CD1c-positive myeloid dendritic cell (primary cell): ENCODE measurements at regions not wholly inside any gene's neighbourhood (a gene's known extent, or its start where the extent isn't known, plus 50 kb on each side); places are given as distances from the start of the nearest gene placed in this dataset.

Experiments
- DNase-seq: peaks from one replicate; pipeline ENCODE4 v3.0.0-alpha.2; 2016; ENCODE audit errors: extremely low spot score

DNA sequence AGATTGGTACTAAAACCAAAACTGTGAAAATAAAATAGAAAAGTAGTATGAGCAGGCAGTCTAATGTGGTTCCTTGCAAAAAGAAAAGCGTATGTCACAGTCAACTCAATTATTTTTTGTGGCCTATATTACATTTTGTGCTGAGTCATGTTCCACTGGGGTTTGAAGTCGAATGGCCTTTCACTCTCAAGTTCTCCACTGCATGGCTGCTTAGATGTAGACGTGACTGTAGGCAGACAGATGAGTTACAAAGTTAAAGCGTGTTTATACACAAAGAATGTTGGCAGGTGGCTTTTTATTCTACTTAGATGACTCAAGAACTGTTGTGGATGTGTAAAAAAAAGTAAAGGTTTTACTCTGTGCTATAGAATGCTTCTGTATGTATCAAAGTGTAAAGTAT, 133.9 kb downstream of the SLITRK6 start:
- DNase-seq, result no peak

DNA sequence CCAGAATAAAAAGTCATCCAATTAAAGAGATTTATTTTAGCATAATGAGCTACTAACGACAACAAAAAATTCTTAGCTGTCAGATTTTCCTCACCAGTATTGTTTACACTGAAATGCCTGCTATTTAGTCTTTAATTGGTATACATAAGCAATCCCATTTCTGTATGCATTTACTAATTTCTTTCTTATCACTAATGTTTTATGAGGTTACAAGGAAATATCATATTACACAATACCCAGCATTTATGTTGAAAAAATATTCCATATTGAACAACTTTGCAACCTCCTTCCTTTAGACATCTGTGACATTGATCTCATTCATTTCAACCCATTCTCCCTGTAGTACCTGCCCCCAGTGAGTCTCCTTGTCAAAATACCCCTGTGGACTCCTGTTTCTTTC, 135.4 kb downstream of the SLITRK6 start:
- DNase-seq, result no peak

DNA sequence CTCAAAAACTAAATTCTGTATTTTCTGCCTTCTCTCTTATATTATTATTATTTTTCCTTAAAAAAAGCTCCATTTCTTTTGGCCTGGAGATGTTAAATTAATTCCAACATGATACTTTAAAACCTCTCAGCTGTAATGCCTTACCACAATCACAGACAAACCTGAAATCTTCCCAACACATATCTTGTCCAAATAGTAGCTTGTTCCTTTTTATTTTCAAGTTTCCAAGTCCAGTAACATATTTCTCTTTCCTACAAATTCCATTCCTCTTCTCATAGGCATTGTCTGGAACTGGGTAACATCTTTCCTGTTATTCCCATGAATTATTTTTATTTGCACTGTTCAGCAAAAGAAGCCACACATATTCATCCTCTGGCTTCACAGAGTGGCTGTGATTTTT, 137.0 kb downstream of the SLITRK6 start:
- no peak for DNase-seq

DNA sequence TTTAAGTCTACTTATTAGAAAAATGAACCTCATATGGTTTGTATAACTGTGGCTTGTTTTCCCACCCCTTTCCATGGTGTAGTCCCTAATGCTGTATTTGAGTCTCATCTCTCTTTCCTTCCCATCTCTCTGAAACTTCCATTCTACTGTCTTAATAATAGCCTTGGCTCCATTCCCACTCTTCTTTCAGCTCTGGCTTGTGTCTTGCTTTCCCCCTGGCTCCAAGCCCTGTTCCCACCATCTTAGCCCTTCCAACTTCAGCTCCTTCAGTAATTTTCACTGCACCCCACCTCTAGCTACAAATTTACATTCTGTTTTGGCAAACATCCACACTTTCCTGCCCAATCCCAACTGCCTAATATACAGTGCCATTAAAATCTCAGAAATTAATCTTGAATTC, 137.5 kb downstream of the SLITRK6 start:
- DNase-seq, result no peak

DNA sequence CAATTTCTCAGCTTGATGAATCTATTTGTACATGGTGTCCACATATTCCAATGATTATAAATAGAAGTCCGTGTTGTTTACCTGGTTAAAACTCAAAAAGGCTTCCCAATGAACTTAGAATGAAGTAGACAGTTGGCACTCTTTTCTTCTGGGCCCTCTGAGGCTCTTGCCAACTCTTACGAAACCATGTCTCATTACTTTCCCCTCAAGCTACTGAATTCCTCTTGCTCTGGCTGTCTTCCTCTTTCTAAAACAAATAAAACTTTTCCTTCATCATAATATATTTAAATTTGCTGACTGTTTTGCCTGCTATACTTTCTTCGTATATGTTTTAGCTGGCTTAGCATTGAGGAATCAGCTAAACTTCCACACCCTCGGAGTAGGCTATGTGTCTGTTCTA, 139.7 kb downstream of the SLITRK6 start:
- DNase-seq, result no peak

DNA sequence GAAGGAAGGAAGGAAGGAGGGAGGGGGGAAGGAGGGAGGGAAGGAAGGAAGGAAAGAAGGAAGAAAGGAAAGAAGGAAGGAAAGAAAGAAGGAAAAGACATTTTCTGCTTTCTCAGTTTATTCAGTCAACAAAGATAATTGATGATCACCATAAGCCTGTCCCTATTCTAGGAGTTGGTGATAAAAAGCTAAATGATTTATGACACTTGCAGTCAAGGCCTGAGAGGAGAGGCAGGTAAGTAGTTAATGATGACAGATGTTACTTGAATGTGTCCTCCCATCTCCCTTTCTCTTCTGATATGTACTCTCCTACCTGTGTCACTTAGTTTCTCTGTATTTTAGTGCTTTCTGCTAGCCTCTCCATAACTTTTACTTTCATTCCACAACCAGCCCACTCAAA, 141.3 kb downstream of the SLITRK6 start:
- DNase-seq, result no peak

DNA sequence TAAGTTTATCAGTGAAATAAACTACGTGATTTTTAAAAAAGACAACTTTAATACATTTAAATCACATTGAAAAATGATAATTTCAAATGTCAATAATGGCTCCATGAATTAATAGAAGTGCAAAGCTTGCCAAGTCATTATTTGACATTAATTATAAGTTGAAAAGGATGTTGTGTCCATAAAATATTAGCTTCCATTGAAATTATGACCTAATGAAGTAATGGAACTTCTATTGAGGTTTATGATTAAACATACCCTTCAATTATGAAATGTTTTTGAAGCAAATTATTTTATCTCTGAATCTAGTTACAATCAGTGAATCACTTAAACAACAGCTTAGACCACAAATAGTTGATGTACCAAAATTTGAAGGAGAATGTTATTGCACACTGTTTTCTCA, 144.2 kb downstream of the SLITRK6 start:
- DNase-seq, result no peak

DNA sequence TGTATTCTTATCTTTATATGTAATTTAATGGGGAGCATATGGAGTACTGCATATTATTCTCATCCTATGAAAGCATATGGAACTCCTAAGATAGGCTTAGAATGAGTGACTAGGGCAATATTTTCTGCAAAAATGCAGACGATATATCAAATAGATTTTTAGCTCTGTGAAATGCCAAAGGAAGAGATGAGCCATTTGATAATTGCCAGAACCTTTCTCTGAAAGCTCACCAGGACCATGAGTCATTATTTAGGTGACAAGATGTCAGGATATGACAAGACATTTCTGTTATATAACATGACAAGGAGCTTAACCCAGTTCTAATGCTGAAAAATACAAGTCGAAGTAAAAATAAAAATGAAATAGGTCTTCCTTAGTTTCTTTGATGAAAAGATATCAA, 145.0 kb downstream of the SLITRK6 start:
- no peak for DNase-seq

DNA sequence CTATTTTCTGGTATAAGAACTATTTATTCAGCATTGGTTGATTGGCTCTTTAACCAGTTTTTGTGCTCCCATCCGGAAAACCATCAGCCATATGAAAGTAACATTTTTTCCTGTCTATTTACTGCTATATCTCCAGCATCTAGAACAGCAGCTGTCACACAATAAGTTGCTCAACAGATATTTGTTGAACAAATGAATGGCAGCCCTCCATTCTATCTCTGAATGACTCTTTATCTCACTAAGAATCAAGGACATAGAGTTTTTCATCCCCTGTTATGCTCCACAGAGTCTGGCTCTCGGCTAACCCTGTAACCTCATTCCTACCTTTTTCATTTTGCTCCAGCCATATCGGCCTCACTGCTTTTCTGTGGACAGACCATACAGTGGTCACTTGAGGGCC, 145.5 kb downstream of the SLITRK6 start:
- no peak for DNase-seq

DNA sequence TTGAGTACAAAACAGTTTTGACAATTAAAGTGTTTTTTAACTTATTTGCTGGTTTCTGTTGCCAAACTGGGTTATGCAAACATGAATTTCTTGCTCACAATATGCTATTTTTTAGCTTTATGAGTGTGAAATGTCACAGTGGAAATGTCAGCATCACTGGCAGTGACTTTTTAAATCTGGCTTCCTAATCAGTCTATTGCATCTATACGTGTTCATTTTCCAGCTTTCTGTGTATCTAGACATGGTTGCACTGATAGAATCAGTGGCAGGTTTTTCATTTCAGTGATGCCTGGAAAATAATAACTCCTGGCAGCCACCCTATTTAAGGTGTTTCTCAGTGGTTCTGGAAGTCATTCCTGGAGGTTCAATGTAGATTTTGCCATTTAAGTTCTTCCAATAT, 146.7 kb downstream of the SLITRK6 start:
- DNase-seq, result no peak

DNA sequence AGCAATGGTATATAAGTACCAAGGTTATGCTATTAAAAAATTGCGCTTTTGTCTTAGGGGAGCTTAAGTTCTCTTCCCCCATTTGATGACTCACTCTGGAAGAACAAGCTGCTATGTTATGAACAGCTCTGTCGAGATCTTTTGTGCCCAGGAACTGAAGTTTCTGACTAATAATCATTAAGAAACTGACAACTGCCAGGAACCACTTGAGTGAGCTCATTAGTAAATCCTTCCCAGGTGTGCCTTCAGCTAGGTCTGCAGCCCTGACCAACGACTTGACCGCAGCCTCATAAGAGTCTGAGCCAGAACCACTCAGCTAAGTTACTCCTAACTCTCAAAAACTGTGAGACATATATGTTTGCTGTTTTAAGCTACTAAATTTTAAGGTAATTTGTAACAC, 147.8 kb downstream of the SLITRK6 start:
- no peak for DNase-seq

DNA sequence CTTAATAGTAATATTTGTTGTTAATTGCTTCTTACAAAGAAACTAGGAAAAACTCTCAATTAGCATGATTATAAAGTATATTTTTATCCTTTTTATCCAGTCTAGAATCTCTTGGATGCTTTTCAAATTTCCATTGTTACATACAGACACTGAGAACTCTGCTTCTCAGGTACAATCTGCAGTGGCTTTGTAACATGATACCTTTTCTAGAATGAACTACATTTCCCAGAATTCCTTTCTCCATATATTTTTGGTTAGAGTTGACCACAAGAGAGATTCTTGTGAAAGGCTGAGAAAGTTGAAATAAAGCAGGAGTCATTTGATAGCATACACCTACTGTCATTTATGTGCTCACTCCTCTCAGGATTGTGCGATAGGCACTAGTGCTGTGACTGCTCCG, 148.6 kb downstream of the SLITRK6 start:
- no peak for DNase-seq

DNA sequence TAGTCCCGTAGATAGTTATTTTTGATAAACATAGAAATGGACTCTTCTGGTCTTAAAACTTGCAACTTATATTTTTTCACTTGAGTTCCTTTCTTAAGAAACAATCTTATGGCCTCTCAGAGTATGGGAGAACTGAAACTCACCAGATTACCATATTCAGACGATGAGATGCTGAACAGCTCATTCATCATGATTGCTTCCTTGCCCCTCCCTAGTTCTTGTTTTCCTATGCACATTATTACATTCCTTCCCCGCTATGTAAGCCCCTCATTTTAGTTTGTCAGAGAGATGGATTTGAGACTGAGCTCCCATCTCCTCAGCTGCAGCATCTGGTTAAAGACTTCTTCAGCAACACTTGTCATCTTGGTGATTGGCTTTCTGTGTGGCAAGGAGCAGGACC, 158.5 kb downstream of the SLITRK6 start:
- DNase-seq, result no peak

DNA sequence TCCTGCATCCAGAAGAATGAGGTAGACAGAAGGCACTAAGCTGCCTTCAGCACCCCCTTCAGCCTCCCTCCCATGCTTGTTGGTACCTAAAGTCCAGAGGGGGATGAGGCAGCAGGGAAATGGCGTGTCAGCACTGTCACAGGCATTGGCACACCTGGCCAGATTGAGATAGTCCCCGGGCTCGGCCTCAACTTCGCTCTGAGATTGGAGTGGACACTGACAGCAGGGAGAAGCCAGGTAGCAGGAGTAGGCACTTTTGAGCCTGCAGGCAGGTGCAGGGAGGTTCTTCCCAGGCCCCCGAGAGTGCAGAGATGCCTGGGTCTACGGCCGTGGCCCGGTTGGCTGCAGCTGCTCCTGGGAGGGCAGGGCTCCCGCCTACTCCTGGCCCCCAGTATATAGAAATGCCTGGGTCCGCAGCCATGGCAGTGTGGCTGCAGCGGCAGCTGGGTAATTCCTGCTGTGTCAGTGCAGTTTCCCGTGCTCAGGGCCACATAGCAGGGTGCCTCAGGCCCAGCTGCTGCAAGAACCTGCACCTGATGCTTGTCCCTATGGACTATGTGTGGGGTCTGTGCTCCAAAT, 160.3 kb downstream of the SLITRK6 start:
- DNase-seq, result no peak

DNA sequence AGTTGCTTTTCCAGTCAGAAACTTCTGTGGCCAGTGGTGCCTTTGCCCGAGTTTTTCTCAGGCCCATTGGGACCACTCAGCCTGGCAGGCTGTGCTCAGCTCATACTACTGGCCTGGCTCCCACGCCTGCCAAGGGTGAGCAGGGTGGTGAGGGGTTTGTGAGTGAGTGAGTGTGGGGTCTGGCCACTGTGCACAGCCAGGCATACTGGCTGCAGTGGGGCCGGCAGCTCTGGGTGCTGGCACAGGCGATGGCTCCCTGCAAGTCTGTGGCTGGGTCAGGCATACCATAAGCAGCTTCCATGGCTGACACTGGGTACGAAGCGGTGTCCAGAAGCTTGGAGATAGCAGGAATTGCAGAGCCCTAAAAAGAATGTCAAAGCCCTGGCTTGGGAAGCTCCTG, 161.0 kb downstream of the SLITRK6 start:
- no peak for DNase-seq

DNA sequence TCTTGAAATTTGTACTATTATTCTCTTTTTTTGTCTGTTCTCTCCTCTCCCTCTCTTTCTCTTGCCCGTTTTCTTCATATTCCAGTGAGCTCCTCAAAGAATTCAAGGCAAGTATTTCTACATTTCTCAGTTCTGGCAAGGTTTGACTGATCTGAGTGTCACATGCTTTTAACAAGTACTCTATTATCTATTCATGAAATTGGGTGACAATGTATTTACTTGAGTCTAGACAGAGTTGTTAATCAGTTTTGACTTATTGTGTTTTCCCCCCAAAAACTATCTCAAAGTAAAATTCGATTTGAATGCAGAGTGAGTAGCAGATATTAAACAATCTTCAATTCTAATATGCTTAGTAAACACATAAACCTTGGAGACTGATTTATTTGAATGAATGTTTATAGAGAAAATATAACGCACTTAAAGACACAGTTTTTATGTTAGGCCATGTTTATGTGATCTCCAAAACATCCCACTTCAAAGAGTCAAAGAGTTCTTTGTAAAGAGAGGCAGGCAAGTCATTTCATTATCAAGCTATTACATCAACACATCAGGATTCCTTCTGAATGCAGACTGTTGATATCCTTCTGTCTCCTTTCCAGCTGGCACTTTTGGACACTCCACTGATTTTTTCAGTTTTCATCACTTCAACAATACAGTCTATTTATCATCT, 166.6 kb downstream of the SLITRK6 start:
- DNase-seq, result no peak

DNA sequence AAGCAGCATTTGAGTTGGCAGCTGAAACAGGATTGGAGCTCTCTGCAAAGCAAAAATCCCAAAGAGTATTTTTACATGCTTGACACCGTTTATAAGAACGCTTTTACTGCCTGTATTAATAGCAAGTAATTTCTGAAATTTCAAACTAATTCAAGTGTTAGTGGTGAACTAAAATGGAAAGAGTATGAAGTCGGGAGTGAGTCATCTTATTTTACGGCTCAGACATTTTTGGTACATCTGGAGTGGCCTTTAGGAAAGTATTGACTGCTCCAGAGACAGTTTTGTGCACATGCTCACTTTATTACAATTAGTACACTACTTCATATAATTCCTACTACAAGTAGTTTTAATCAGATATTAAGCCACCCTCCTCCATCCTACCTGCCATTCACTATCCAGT, 167.4 kb downstream of the SLITRK6 start:
- DNase-seq, result no peak

DNA sequence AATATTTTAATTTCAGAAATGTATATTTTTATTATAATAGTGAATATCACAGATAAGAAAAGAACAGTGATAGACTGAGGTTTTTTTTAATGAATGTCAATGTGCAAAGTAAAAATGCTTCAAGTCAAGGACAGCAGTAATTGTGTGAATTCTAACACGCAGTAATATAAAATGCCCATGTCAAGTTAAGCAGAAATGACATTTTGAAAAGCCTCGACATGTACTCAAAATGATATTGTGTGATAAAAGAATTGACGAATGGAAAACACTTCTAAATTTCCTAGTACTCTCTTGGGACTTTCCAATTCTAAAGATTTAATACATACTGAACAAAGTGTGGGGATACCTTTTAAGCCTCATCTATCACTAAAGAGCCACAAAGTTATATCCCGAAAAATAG, 172.6 kb downstream of the SLITRK6 start:
- DNase-seq, result no peak

DNA sequence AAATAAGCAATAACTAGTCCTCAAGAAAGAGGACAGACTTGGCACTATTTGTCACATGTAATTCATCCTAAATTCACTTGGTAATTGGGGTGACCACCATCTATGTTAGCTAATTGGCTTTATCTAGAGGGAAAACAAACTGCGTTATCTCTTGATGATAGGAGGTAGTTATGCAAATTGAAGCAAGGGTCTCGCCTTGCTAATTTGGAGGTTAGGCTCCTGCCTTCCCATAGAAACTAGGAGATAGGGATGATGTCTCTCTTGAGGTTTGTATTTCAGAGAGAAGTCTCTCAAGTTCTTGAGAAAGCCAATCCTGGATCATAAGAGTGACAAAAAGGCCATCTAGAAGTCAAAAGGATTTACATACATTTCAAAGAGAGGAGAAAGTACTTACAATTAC, 179.9 kb downstream of the SLITRK6 start:
- DNase-seq, result no peak

DNA sequence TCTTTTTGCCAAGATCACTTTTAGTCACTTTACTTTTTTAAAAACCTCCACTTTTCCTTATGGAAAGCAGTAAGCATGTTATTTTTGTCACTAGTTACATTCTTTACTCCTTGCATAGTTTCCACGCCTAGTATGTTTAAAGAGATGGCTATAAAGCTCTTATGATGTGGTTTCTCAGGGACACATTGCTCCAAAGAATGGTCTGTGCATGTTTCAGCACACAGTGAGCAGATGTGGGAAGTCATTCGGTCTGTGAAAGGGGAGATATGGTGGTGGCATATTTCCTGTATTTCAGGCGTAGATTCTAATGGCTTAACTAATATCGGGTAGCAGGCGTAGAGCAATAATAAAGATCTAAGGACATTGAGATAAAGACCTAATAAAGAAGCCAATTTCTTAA, 180.7 kb downstream of the SLITRK6 start:
- DNase-seq, result no peak

DNA sequence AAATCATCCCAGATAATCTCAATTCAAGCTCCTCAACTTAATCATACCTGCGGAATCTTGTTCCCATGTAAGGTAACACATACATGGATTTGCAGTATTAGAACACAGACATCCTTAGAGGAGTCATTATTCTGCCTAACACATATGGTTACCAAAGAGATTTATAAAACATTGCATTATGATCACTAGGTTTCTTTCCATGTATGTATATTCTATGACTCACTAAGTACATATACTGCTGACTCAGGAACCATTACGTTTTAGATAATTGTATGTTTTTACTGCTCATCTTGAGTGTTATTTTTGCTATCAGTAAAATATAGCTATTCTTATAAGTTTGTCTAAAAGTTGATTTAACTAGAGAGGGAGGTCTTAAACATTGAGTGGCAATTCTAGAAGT, 182.9 kb downstream of the SLITRK6 start:
- DNase-seq, result no peak

DNA sequence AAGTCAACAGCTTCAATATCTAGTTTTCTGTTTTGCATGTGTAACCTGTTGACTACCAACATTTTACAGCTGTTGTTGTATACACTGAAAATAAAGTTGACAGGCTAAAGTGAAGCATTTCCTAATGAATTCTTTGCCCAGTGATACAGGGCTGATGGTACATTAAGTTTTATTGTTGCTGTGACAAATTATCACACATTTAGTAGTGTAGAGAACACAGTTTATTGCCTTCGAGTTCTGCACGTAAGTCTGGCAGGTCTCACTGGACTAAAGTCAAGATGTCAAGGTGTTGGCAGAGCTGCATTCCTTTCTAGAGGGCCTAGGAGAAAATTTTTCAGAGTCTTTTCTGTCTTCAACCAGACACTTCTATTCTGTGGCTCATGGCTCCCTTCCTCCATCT, 184.2 kb downstream of the SLITRK6 start:
- DNase-seq, result no peak

DNA sequence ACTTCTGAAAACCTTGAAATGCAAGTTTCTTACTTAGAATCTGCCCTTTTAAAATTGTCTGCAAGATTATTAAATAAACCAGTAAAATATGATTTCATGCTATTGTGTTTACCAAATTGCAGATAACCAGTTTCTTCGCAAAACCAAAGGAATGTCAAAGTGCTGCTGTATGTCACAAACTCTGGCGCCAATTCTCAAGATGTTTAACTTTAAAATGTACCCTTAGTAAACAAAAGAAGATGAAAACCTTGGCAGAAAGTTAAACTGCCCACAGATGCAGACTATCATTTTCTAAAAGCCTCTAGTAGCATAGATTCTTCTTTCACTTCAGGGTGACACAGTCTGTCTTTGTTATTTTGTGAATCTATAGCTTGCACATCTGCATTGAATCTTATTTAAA, 189.2 kb downstream of the SLITRK6 start:
- DNase-seq, result no peak

DNA sequence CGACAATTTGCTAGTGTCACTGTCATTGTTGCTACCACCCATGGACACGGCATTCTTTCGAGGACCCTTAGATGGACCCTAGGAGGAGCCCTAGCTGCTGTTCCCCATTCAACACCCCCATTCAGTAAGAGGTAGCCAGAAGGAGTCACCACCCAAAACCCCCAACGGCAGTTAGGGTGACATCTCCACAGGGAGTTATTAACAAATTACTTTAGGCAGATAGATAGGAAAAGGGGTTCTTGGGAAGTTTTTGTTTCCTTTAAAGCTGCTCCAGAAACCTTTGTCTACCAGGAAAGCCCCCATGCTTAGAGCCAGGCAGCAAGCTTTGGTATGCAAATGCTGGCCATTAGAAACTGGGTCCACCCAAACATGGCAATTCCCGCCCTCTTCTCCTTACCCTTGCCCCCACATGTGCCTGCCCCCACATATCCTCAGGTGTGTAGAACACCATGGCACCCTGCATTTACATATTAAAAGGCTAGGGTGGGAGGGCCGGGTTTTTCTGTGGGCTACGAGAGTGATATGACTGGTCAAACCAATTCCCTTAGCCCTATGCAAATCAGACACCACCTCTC, 190.9 kb downstream of the SLITRK6 start:
- DNase-seq, result no peak
